Midbrain (tissue), 1 donor: ENCODE measurements at regions not wholly inside any gene's neighbourhood (a gene's known extent, or its start where the extent isn't known, plus 50 kb on each side); places are given as distances from the start of the nearest gene placed in this dataset.
"Not testable (repeated sequence)": the region's sequence is repeated elsewhere in the genome, so short reads cannot be mapped to it uniquely, and the experiment has no call there.

ENCODE experiments used
- DNase-seq: peaks from one replicate; lab custom pipeline; 2025; lab: John Stamatoyannopoulos, UW

GRCh38 chr4:86478151-86478550, 116.0 kb upstream of the PTPN13 start:
- DNase-seq: not testable (repeated sequence)

- DNase-seq: no peak
Observed at GRCh38 chr4:86481440-86481839, 112.7 kb upstream of the PTPN13 start.

- DNase-seq: peak; percentile 51
Observed at GRCh38 chr4:86482306-86483172, 111.6 kb upstream of the PTPN13 start.

- DNase-seq: no peak
Observed at GRCh38 chr4:86483173-86483490, 111.0 kb upstream of the PTPN13 start.

GRCh38 chr4:86483773-86484172, 110.3 kb upstream of the PTPN13 start:
- no peak for DNase-seq

GRCh38 chr4:86484241-86484640, 109.9 kb upstream of the PTPN13 start:
- no peak for DNase-seq

- no peak for DNase-seq
Observed at GRCh38 chr4:86487738-86488348, 106.3 kb upstream of the PTPN13 start.

GRCh38 chr4:86493460-86493859, 100.7 kb upstream of the PTPN13 start:
- no peak for DNase-seq

GRCh38 chr4:86496094-86497080, 97.7 kb upstream of the PTPN13 start:
- peak; percentile 70 for DNase-seq

GRCh38 chr4:86497131-86497530, 97.0 kb upstream of the PTPN13 start:
- peak; percentile 25 for DNase-seq

- peak; percentile 65 for DNase-seq
Observed at GRCh38 chr4:86497980-86498862, 95.9 kb upstream of the PTPN13 start.

- no peak for DNase-seq
Observed at GRCh38 chr4:86498863-86499166, 95.3 kb upstream of the PTPN13 start.

GRCh38 chr4:86500527-86500926, 93.6 kb upstream of the PTPN13 start:
- no peak for DNase-seq

GRCh38 chr4:86502081-86502480, 92.0 kb upstream of the PTPN13 start:
- no peak for DNase-seq

GRCh38 chr4:86506591-86506990, 87.5 kb upstream of the PTPN13 start:
- no peak for DNase-seq

GRCh38 chr4:86508436-86508835, 85.7 kb upstream of the PTPN13 start:
- no peak for DNase-seq

- no peak for DNase-seq
Observed at GRCh38 chr4:86511590-86511989, 82.5 kb upstream of the PTPN13 start.

GRCh38 chr4:86512631-86513030, 81.5 kb upstream of the PTPN13 start:
- no peak for DNase-seq

GRCh38 chr4:86515963-86516362, 78.2 kb upstream of the PTPN13 start:
- DNase-seq: not testable (repeated sequence)

- DNase-seq: no peak
Observed at GRCh38 chr4:86521373-86521969, 72.6 kb upstream of the PTPN13 start.

- DNase-seq: no peak
Observed at GRCh38 chr4:86522349-86522748, 71.8 kb upstream of the PTPN13 start.
